SK-N-SH (cell line): ENCODE measurements at regions not wholly inside any gene's neighbourhood (a gene's known extent, or its start where the extent isn't known, plus 50 kb on each side); places are given as distances from the start of the nearest gene placed in this dataset.

Source experiments
- CTCF ChIA-PET: fragments of 300-600, 350-600 bp; formaldehyde crosslinking; extraction: SDS; loops from one replicate; lab custom pipeline; 2021; lab: Yijun Ruan, JAX
- POLR2A ChIA-PET: fragments of 350-600 bp; sonication (Branson Sonifier 250); formaldehyde crosslinking; extraction: SDS; loops from one replicate; lab custom pipeline; 2020; ENCODE audit warnings: antibody characterized with exemption, inconsistent platforms; lab: Yijun Ruan, JAX
- DNase-seq: peaks from one replicate; pipeline ENCODE4 v3.0.0; 2012
- H2AFZ ChIP-seq: fragments of 200-600 bp; sonication (generic); 2 replicates; pipeline ENCODE4 v1.8.1; 2016; ENCODE audit warnings: antibody characterized with exemption, mild to moderate bottlenecking, low read depth
- H3F3A ChIP-seq: fragments of 200-600 bp; sonication (generic); replicated peaks from 2 replicates; pipeline ENCODE3; 2016; ENCODE audit warnings: antibody characterized with exemption, mild to moderate bottlenecking; ENCODE audit not compliant: insufficient read depth
- H3K27ac ChIP-seq, 2 experiments: fragments of 200-500 bp in 1 of 2; fragments of 200-600 bp in 1 of 2; sonication (Bioruptor generic) in 1 of 2; sonication (generic), shearing (Covaris generic) in 1 of 2; 2 replicates each; pipeline versions ENCODE4 v1.5.1 to v1.6.1; 2014 to 2016; ENCODE audit warnings: low read depth in 2 of 2, inconsistent platforms in 1 of 2, low read length in 1 of 2, mild to moderate bottlenecking in 1 of 2, mixed read lengths in 1 of 2
- H3K27me3 ChIP-seq: fragments of 200-600 bp; sonication (generic), shearing (Covaris generic); 2 replicates; pipeline ENCODE4 v1.6.1; 2016; ENCODE audit warnings: mixed run types; ENCODE audit not compliant: insufficient read depth
- H3K36me3 ChIP-seq, 2 experiments: fragments of 200-500 bp in 1 of 2; fragments of 200-600 bp in 1 of 2; sonication (Bioruptor generic) in 1 of 2; sonication (generic) in 1 of 2; replicated peaks in 1 of 2; 2 replicates each; pipeline versions ENCODE3 to v1.5.1; 2014 to 2016; ENCODE audit warnings: low read length in 1 of 2, mild to moderate bottlenecking in 1 of 2; ENCODE audit not compliant: insufficient read depth in 2 of 2, control insufficient read depth in 1 of 2
- H3K4me1 ChIP-seq, 2 experiments: fragments of 200-500 bp in 1 of 2; fragments of 200-600 bp in 1 of 2; sonication (Bioruptor generic) in 1 of 2; sonication (generic), shearing (Covaris generic) in 1 of 2; 2 replicates each; pipeline versions ENCODE4 v1.5.1 to v1.6.1; 2014 to 2016; ENCODE audit warnings: low read depth in 1 of 2, low read length in 1 of 2, mixed run types in 1 of 2; ENCODE audit not compliant: insufficient read depth in 2 of 2, control insufficient read depth in 1 of 2
- H3K4me2 ChIP-seq: fragments of 200-600 bp; sonication (generic), shearing (Covaris generic); 2 replicates; pipeline ENCODE4 v1.6.1; 2017; ENCODE audit warnings: mixed run types
- H3K4me3 ChIP-seq, 2 experiments: fragments of 200-500 bp in 1 of 2; fragments of 200-600 bp in 1 of 2; sonication (Bioruptor generic) in 1 of 2; sonication (generic), shearing (Covaris generic) in 1 of 2; 2 replicates each; pipeline versions ENCODE4 v1.5.1 to v1.8.1; 2014 to 2016; ENCODE audit warnings: low read depth in 2 of 2, inconsistent platforms in 1 of 2, low read length in 1 of 2, mild to moderate bottlenecking in 1 of 2, mixed read lengths in 1 of 2, moderate library complexity in 1 of 2
- H3K79me2 ChIP-seq: fragments of 200-600 bp; sonication (generic); 2 replicates; pipeline ENCODE4 v1.8.1; 2017; ENCODE audit warnings: mild to moderate bottlenecking; ENCODE audit not compliant: insufficient read depth
- H3K9ac ChIP-seq: fragments of 200-600 bp; sonication (generic); 2 replicates; pipeline ENCODE4 v1.6.1; 2017; ENCODE audit warnings: mixed run types
- H3K9me2 ChIP-seq: fragments of 200-600 bp; sonication (generic); 2 replicates; pipeline ENCODE4 v1.6.1; 2017; ENCODE audit warnings: mixed run types
- H3K9me3 ChIP-seq: fragments of 200-600 bp; sonication (generic); 2 replicates; pipeline ENCODE4 v1.6.1; 2017; ENCODE audit warnings: mixed run types, mild to moderate bottlenecking, moderate library complexity
- H4K20me1 ChIP-seq: fragments of 200-600 bp; sonication (generic); 2 replicates; pipeline ENCODE4 v1.6.1; 2017; ENCODE audit warnings: mild to moderate bottlenecking, mixed run types; ENCODE audit not compliant: insufficient read depth
- CHD2 ChIP-seq: fragments of 150-350 bp; IDR thresholded peaks from 2 replicates; pipeline ENCODE4 v1.6.1; 2018; ENCODE audit warnings: low read length; ENCODE audit not compliant: partially characterized antibody
- EP300 ChIP-seq, 2 experiments: IDR thresholded peaks; 2 replicates each; pipeline versions ENCODE4 v1.4.0 to v1.6.1; 2012; ENCODE audit warnings: borderline replicate concordance in 1 of 2, low read depth in 1 of 2, low read length in 1 of 2
- EZH2phosphoT487 ChIP-seq: fragments of 200-600 bp; sonication (generic); IDR thresholded peaks from 2 replicates; pipeline ENCODE4 v1.6.1; 2017; ENCODE audit warnings: low read depth, mixed run types, mild to moderate bottlenecking, antibody characterized with exemption, moderate library complexity, borderline replicate concordance
- FOXJ3 ChIP-seq: sonication (generic); formaldehyde crosslinking; IDR thresholded peaks from 2 replicates; pipeline ENCODE4 v1.5.1; 2020; ENCODE audit warnings: mild to moderate bottlenecking, missing genetic modification reagents
- MEF2A ChIP-seq: IDR thresholded peaks from 2 replicates; pipeline ENCODE4 v1.4.0; 2012; ENCODE audit warnings: low read depth, borderline replicate concordance
- NFIC ChIP-seq: IDR thresholded peaks from 2 replicates; pipeline ENCODE4 v1.4.0; 2012; ENCODE audit warnings: borderline replicate concordance
- RFX5 ChIP-seq: IDR thresholded peaks from 2 replicates; pipeline ENCODE4 v1.6.1; 2012; ENCODE audit warnings: mild to moderate bottlenecking, improper control_type of control experiment, low read length
- SIN3A ChIP-seq: IDR thresholded peaks from 2 replicates; pipeline ENCODE4 v1.6.1; 2012; ENCODE audit warnings: low read depth, mild to moderate bottlenecking, low read length, moderate library complexity, borderline replicate concordance
- TAF1 ChIP-seq: IDR thresholded peaks from 2 replicates; pipeline ENCODE4 v1.6.1; 2012; ENCODE audit warnings: low read depth, mild to moderate bottlenecking, low read length, moderate library complexity, borderline replicate concordance
- TCF12 ChIP-seq: IDR thresholded peaks from 2 replicates; pipeline ENCODE4 v1.4.0; 2012
- USF1 ChIP-seq: IDR thresholded peaks from 2 replicates; pipeline ENCODE4 v1.4.0; 2012; ENCODE audit warnings: low read depth, borderline replicate concordance
- YY1 ChIP-seq: IDR thresholded peaks from 2 replicates; pipeline ENCODE4 v1.4.0; 2012; ENCODE audit warnings: low read depth, mild to moderate bottlenecking
- WGBS: methylation state at CpG from one replicate; pipeline ENCODE4 v1.1.6; 2017; ENCODE audit warnings: low lambda C conversion rate; 5-methylcytosine and 5-hydroxymethylcytosine counted together
- TF ChIP-seq, protein P1 (sequence below): fragments of 150-350 bp; IDR thresholded peaks from 2 replicates; pipeline ENCODE4 v1.6.1; 2016; ENCODE audit warnings: mild to moderate bottlenecking, low read depth, low read length
- TF ChIP-seq, protein P2 (sequence below): IDR thresholded peaks from 2 replicates; pipeline ENCODE4 v1.4.0; 2012; ENCODE audit warnings: low read depth

GRCh38 chr22:49084206-49084605 is 743.5 kb downstream of the BRD1 start:
- no peaks in the 10 kb centered on the region for H3K79me2 ChIP-seq
- WGBS = 20% methylated on average over 2 of the region's 8 CpGs
- H3K27ac ChIP-seq = no peak overlapping the region
- H3K9ac ChIP-seq = no peak overlapping the region
- H3K9me2 ChIP-seq = no peaks in the 10 kb centered on the region
- no peak for TF ChIP-seq EP300 (IDR thresholded peaks at IDR 0.05; ENCODE audit: borderline replicate concordance in 1 of 2, low read depth in 1 of 2, low read length in 1 of 2)
- no peak for TF ChIP-seq USF1
- TF ChIP-seq RFX5 = no peak
- no peak for TF ChIP-seq EZH2phosphoT487
- TF ChIP-seq, protein P1, sequence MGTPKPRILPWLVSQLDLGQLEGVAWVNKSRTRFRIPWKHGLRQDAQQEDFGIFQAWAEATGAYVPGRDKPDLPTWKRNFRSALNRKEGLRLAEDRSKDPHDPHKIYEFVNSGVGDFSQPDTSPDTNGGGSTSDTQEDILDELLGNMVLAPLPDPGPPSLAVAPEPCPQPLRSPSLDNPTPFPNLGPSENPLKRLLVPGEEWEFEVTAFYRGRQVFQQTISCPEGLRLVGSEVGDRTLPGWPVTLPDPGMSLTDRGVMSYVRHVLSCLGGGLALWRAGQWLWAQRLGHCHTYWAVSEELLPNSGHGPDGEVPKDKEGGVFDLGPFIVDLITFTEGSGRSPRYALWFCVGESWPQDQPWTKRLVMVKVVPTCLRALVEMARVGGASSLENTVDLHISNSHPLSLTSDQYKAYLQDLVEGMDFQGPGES = no peak
- TF ChIP-seq NFIC = no peak
- TF ChIP-seq, protein P2, sequence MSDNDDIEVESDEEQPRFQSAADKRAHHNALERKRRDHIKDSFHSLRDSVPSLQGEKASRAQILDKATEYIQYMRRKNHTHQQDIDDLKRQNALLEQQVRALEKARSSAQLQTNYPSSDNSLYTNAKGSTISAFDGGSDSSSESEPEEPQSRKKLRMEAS = no peak
- no peak for TF ChIP-seq CHD2
- TF ChIP-seq SIN3A = no peak
- no peak for TF ChIP-seq TCF12
- TF ChIP-seq MEF2A = no peak
- H3K4me3 ChIP-seq = no peak overlapping the region
- ChIA-PET CTCF (interaction anchor here (1.5 kb wide), 1 partner anchor 66 kb away, joined by 3 read pairs; no protein-coding TSS in a partner anchor), POLR2A (no interaction called here)
- no peaks in the 10 kb centered on the region for H3K9me3 ChIP-seq
- no peak overlapping the region for H3K4me2 ChIP-seq
- no peak for DNase-seq
- H3F3A ChIP-seq = no peaks in the 10 kb centered on the region
- no peak overlapping the region for H2AFZ ChIP-seq
- peaks cover 0 to 30% of the 10 kb centered on the region in 2 experiments; a peak in 1 of 4 replicates for H3K4me1 ChIP-seq
- H3K27me3 ChIP-seq = no peaks in the 10 kb centered on the region; the same call in 1 of the 2 replicates
- no peaks in the 10 kb centered on the region for H3K36me3 ChIP-seq
- H4K20me1 ChIP-seq = no peaks in the 10 kb centered on the region

DNA sequence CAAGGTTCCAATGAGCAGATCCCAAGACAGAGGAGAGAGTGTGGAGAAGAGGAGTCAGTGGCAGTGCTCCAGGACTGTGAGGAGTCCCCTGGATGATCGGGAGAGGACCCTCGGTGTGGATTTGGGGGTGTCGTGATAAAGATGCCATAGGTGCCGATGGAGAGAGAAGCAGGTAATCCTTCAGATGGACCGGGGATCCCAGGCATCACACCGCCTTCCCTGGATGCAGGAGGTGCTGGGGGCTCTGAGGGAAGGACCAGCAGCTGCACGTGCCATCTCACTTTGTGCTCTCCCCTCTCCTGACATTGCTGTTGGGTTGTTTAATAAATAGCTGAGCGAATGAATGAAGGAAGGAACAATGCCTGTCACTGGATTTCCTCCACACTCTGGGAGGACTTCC is 744.1 kb downstream of the BRD1 start:
- Histone ChIP-seq H3K9ac (no peak overlapping the region), H4K20me1 (no peaks in the 10 kb centered on the region), H3K27me3 (no peaks in the 10 kb centered on the region; the same call in 1 of the 2 replicates), H3F3A (no peaks in the 10 kb centered on the region), H3K27ac (no peak overlapping the region), H3K36me3 (no peaks in the 10 kb centered on the region), H3K9me2 (no peaks in the 10 kb centered on the region), H3K4me1 (peaks cover 0 to 35% of the 10 kb centered on the region in 2 experiments; a peak in 1 of 4 replicates), H2AFZ (no peak overlapping the region), H3K4me3 (no peak overlapping the region), H3K79me2 (no peaks in the 10 kb centered on the region), H3K9me3 (no peaks in the 10 kb centered on the region), H3K4me2 (no peak overlapping the region)
- ChIA-PET POLR2A (no interaction called here), CTCF (no interaction called here)
- no peak for DNase-seq
- no peak for TF ChIP-seq NFIC
- no peak for TF ChIP-seq TCF12
- TF ChIP-seq TAF1 = no peak
- no peak for TF ChIP-seq YY1
- TF ChIP-seq MEF2A = no peak
- no peak for TF ChIP-seq FOXJ3 (CRISPR knock-in tag)
- TF ChIP-seq, all 33 proteins: peak for 0
- WGBS = 37% methylated on average over 8 of the region's 8 CpGs
